T-helper 2 cell treated with Interferon-gamma antibody and Interleukin-4, amounts not matched to agents 100 ng/mL and 5 ng/mL, for 36 hours (primary cell): ENCODE measurements at regions not wholly inside any gene's neighbourhood (a gene's known extent, or its start where the extent isn't known, plus 50 kb on each side); places are given as distances from the start of the nearest gene placed in this dataset.
"Not testable (repeated sequence)": the region's sequence is repeated elsewhere in the genome, so short reads cannot be mapped to it uniquely, and the experiment has no call there.

Experiments used
- intact Hi-C: fragments of 100-400 bp; cut with micrococcal nuclease; formaldehyde crosslinking; loops from one replicate; pipeline ENCODE4 v1.15.1; 2023

GRCh38 chr15:38002883-38003477 lies 68.5 kb downstream of the TMCO5A start:
- intact Hi-C loops, result no loop called here

DNA sequence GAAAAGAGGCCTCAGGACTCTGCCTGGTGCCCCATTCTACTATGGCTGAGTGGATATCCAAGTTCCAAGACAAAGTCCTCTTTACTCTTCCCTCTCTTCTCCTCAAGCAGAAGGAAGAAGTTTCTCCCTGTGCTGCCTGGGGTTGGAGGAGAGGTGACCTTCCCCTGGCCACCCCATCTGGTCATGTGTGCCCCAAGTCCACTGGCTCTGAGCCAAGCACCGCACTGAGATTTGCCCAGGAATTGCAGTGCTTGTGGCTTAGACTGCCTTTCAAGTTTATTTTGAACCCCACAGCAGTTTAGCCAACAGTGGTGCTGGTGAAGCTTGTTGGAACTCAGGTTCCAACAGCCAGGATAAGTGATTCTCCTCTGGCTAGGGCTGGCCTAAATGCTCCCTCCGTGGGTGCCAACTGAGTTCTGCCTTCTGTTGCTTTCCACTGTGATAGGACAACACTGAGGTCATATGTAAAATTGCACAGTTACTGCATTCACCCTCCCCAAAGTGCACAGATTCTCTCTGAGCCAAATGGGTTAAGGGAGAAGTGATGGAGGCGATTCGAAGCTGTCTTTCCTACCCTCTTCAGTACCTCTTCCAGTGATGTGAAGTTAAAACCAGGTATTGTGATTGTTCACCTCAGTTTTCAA lies 69.9 kb downstream of the TMCO5A start:
- intact Hi-C loops, result no loop called here

DNA sequence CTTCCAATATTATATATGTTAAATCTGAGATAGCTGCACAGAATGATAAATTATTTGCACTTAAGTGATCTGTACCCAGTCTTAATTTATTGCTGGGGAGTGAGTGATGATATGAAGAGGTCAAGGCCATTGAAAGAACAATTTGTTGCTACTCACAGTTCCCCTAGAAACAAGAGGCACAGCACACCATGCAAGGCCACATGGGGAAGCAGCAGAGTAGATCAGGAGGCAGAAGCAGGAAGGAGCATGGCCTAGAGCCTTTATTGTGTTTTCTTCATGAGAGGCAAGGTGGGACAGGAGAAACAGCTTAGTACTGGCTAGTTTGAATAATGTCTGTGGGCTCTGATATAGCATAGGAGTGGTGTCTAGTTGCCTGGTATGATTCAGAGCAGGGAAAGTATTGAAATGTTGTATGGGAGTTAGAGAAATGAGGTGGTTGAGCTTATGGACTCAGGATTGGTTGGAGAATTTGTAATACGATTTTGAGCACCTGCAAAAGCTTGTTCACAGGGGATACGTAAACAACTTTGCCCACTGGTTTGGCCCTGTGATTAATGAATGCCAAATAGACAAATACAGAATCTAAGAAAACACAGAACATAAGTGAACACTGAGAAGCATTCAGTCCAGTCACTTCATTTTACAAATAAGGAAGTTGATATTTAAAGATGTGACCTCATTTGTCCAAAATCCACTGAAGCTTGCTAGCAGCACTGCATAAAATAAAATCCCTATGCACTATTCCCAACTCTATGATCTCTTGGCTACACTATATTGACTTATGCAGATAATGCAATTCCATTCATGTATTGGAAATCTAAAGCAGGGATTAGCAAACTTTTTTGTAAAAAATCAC lies 71.7 kb downstream of the TMCO5A start:
- intact Hi-C loops, result no loop called here

GRCh38 chr15:38010395-38010794 lies 76.0 kb downstream of the TMCO5A start:
- intact Hi-C loops, result no loop called here

DNA sequence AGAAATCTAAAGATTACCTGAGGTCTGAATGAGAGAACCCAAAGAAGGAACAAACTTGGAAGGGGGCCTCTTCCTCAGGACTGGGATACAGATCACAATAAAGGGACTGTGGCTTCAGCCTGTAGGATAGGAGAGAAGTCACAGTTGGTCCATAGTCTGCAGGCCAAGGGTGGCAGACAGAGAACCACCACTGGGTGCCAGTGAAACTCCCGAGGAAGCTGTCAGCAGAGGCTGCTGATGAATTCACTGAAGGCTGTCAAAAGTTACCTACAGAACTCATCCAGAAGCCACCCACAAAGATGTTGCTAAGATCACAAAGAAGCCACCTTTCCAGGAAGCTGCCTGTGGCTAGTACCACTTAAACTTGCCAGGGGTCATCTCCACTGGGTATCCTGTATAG lies 78.5 kb downstream of the TMCO5A start:
- intact Hi-C loops, result no loop called here

DNA sequence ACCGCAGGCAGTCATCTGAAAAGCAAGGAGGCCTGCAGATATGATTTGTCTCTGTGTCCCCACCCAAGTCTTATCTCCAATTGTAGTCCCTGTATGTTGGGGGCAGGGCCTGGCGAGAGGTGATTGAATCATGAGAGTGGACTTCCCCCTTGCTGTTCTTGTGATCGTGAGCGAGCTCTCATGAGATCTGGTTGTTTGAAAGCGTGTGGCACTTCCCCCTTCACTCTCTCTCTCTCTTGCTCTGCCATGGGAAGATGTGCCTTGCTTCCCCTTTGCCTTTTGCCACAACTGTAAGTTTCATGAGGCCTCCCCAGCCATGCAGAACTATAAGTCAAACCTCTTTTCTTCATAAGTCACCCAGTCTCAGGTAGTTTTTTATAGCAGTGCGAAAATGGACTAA lies 83.3 kb downstream of the TMCO5A start:
- intact Hi-C loops, result no loop called here

DNA sequence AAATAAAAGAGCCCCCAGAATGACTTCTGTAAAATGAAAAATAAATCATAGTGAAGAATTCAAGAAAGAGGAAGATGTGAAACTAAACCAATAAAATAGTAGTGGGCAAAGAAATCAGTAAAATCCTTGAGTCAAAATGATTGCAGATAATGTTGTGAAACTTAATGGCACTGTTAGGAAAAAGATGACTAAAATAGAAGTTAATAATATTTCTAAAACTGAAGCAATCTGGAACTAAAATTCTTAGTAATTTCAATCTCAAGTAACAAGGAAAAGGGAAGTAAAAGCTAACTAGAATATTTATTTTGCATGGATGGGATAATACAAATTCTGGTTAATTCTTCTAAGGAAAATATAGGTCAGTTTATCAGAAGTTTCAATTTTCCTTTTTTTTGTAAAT lies 84.6 kb downstream of the TMCO5A start:
- intact Hi-C loops, result no loop called here

DNA sequence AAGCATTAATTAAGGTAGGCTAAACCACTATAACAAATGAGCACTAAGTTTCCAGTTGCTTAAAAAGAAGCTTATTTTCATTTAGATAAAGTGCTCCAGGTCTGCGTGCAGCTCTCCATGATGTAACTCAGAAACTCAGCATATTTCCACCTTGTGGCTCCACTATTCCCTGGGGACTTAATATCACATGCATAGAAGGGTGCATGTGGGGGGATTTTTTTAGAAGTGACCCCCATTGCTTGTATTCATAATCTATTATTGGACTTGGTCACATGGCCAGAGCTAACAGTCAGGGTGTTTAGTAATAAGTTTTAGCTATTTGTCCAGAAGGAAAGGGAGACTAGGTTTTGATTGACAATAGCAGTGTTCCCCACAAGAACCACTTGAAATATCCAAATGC lies 86.8 kb downstream of the TMCO5A start:
- intact Hi-C loops, result no loop called here

GRCh38 chr15:38024293-38025091 lies 90.1 kb downstream of the TMCO5A start:
- intact Hi-C loops, result no loop called here

GRCh38 chr15:38025656-38026055 lies 91.2 kb downstream of the TMCO5A start:
- intact Hi-C loops, result not testable (repeated sequence)

DNA sequence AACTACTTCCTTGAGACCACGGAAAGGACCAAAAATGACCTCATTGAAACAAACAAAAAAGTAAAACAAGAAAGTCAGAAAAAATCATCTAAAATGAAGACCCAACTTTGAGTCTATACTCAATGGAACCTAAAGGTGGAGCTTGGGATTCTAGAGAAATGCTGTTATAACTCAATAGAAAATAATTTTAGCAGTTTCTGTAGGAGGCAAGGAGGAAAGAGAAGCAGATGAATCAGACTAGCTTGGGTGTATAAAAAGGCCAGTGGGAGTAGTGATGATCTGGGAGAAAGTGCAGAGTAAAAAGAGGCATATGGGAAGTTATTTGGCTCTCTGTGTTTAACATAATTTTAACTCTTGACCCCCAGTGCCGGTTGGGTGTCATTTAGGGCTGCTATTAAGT lies 94.4 kb downstream of the TMCO5A start:
- intact Hi-C loops, result no loop called here

- intact Hi-C loops, result no loop called here
Measured at GRCh38 chr15:38029736-38030135, 95.3 kb downstream of the TMCO5A start.

GRCh38 chr15:38030609-38031008 lies 96.2 kb downstream of the TMCO5A start:
- intact Hi-C loops, result no loop called here

- intact Hi-C loops, result no loop called here
Measured at GRCh38 chr15:38035701-38036100, 101.3 kb downstream of the TMCO5A start.

DNA sequence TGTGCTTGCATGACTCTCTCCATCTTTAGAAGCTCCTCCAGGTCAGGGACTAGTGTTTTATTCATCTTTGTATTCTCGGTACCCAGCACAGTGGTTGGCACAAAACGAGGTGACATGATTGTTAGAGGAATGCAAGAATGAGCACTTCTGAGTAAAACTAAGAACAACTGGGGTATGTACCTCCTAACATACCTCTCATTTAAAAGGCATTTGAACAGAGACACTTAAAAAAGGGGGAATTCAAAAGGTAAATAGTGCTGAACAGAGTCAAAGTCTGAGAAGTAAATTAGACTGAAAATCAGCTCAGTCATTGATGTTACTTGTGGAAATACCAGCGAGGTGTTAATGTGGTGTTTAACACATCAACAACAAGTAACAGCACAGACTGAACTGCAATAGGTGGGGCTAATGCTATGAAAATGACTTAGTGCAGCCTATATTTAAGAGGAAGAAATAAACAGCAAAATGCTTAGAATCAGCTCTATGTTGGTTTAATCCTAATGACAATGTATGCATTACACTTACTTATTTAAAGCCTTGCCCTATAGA lies 102.4 kb downstream of the TMCO5A start:
- intact Hi-C loops, result no loop called here

DNA sequence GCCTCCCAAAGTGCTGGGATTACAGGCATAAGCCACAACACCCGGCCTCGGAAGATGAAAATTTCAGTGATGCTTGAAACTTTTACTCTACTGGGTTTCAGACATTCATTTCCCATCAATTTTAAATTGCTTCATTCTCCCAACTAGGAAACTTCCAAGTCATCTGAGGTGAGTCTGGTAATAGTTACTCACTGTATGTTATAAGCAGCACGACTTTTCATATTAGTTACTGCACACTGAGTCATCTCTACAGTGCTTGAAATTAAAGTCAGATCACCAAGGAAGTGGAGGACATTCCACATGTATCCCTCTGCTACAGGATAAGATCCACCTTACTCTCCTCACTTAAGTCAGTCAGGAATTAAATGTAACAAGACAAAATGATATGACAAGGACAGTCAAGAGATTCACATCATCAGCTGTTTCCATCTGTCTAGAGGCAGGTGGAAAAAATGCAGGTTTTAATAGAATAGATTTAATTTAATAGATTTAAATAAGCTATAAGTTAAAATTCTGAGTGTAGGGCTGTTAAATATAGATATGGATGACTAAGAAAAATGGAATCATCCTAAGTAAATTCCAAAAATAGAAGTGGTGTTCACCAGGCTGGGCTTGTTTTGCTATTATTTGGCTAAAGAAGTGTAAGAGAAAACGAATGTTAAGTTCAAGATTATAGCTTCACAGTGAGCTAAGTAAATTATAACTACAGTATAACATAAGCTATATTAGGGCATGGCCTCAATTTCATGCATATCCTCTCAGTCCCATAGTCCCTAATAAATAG lies 104.4 kb downstream of the TMCO5A start:
- intact Hi-C loops, result no loop called here

DNA sequence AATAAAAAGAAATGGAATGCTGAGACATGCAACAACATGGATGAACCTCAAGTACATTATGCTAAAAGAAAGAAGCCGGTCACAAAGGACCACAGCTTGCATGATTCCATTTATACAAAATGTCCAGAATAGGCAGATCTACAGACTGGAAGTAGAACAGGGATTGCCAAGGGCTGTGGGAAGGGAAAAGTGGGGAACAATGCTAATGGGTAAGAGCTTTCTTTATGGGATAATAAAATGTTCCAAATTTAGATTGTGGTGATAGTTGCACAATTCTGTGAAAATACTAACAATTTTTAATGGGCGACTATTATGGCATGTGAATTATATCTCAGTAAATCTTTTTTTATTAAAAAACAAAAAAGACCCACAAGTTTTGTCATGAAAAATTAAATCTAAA lies 106.2 kb downstream of the TMCO5A start:
- intact Hi-C loops, result no loop called here

DNA sequence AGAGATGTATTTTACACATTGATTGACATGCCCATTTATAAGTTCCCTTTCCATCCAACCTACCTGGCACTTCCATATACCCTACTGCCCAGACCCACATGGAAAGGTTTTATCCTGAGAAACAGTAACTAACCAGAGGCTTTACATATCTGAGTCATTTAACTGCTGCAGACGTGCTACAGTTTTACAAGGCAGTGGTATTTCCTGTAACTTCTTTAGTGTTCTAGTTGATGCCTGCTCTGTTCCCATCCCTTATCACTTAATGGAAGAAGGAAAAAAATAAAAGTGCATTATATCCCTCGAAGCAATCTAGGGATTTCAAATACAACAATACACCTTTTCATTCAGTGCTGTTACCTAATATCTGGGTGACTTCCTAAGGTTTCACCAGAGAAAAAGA lies 107.1 kb downstream of the TMCO5A start:
- intact Hi-C loops, result no loop called here

- intact Hi-C loops, result no loop called here
Measured at GRCh38 chr15:38042211-38042610, 107.8 kb downstream of the TMCO5A start.

GRCh38 chr15:38042707-38043445 lies 108.4 kb downstream of the TMCO5A start:
- intact Hi-C loops, result no loop called here
